HepG2 (cell line): ENCODE measurements at regions not wholly inside any gene's neighbourhood (a gene's known extent, or its start where the extent isn't known, plus 50 kb on each side); places are given as distances from the start of the nearest gene placed in this dataset.
A peak's percentile ranks its signal among the peaks of the same experiment; 100 is the strongest.

Experiments
- ATAC-seq: fragments of 200-7000 bp; cut with Tn5 transposase; 3 replicates; pipeline ENCODE4 v1.9.1; 2020; ENCODE audit warnings: mild to moderate bottlenecking, moderate library complexity
- BruUV-seq: library from RNA; stranded (reverse); fragments of 400-500 nt; replicated peaks from 2 replicates; lab custom pipeline; 2021; lab: Mats Ljungman, UMichigan
- CTCF ChIA-PET: fragments of 300-600 bp; formaldehyde crosslinking; extraction: SDS; loops from one replicate; lab custom pipeline; 2021; ENCODE audit warnings: low total read pairs, inconsistent platforms, low intra/inter-chr PET ratio; lab: Yijun Ruan, JAX
- POLR2A ChIA-PET: fragments of 350-600 bp; sonication (Branson Sonifier 250); formaldehyde crosslinking; loops from one replicate; lab custom pipeline; 2020; ENCODE audit warnings: antibody characterized with exemption, inconsistent platforms; lab: Yijun Ruan, JAX
- DNase-seq: peaks from one replicate; pipeline ENCODE4 v3.0.0-alpha.2; 2015; ENCODE audit warnings: low spot score
- FAIRE-seq: peaks from 3 replicates; lab custom pipeline; 2011; peaks lifted over from hg19 to GRCh38; lab: Jason Lieb, UNC
- H2AFZ ChIP-seq: one replicate; pipeline ENCODE4 v1.6.1; 2011; ENCODE audit warnings: low read length, inconsistent platforms
- H3K27ac ChIP-seq: fragments of 300-600 bp; 3 replicates; pipeline ENCODE4 v1.8.0; 2011; ENCODE audit warnings: mixed run types, mild to moderate bottlenecking, mixed read lengths, low read length, inconsistent platforms; ENCODE audit not compliant: insufficient read depth; ENCODE audit errors: extremely low read length
- H3K27me3 ChIP-seq, 2 experiments: fragments of 200-600 bp in 1 of 2; 2 replicates in 1 of 2; 3 replicates in 1 of 2; pipeline versions ENCODE4 v1.6.0 to v1.8.0; 2011; ENCODE audit warnings: low read length in 2 of 2, mild to moderate bottlenecking in 2 of 2, moderate library complexity in 2 of 2, inconsistent platforms in 1 of 2; ENCODE audit not compliant: insufficient read depth in 2 of 2, control insufficient read depth in 1 of 2
- H3K36me3 ChIP-seq, 2 experiments: fragments of 200-600 bp in 1 of 2; replicated peaks in 1 of 2; 2 replicates in 1 of 2; 3 replicates in 1 of 2; pipeline versions ENCODE4 v1.5.1 to v1.8.0; 2011; ENCODE audit warnings: low read length in 2 of 2, inconsistent platforms in 1 of 2; ENCODE audit not compliant: insufficient read depth in 2 of 2, control insufficient read depth in 1 of 2
- H3K4me1 ChIP-seq: 2 replicates; pipeline ENCODE4 v1.5.1; 2012; ENCODE audit warnings: low read length, inconsistent platforms; ENCODE audit not compliant: insufficient read depth
- H3K4me2 ChIP-seq: 2 replicates; pipeline ENCODE4 v1.6.0; 2011; ENCODE audit warnings: low read depth, low read length, inconsistent platforms
- H3K4me3 ChIP-seq, 3 experiments: fragments of 200-600 bp in 1 of 3; sonication (generic), shearing (Covaris generic) in 1 of 3; replicated peaks in 1 of 3; 2 replicates each; pipeline ENCODE4 v1.5.1; 2011 to 2016; ENCODE audit warnings: low read length in 3 of 3, inconsistent platforms in 2 of 3, low read depth in 2 of 3, mild to moderate bottlenecking in 2 of 3, control low read depth in 1 of 3, mixed read lengths in 1 of 3; ENCODE audit not compliant: insufficient read depth in 1 of 3
- H3K79me2 ChIP-seq: one replicate; pipeline ENCODE4 v1.6.1; 2011; ENCODE audit warnings: low read length, inconsistent platforms; ENCODE audit not compliant: insufficient read depth
- H3K9ac ChIP-seq: 2 replicates; pipeline ENCODE4 v1.6.0; 2011; ENCODE audit warnings: mild to moderate bottlenecking, low read depth, low read length, inconsistent platforms; ENCODE audit not compliant: insufficient read depth
- H3K9me3 ChIP-seq: 2 replicates; pipeline ENCODE4 v1.5.1; 2012; ENCODE audit warnings: mild to moderate bottlenecking, low read length
- H4K20me1 ChIP-seq: 2 replicates; pipeline ENCODE4 v1.6.0; 2011; ENCODE audit warnings: inconsistent platforms, mild to moderate bottlenecking, low read length, moderate library complexity; ENCODE audit not compliant: insufficient read depth
- EEA1 ChIP-seq: sonication (generic); formaldehyde crosslinking; IDR thresholded peaks from 2 replicates; pipeline ENCODE4 v1.5.1; 2020; ENCODE audit warnings: mild to moderate bottlenecking, missing genetic modification reagents, borderline replicate concordance
- FOXA1 ChIP-seq, 2 experiments: fragments of 450-650 bp in 1 of 2; sonication (generic) in 1 of 2; formaldehyde crosslinking in 1 of 2; IDR thresholded peaks; 2 replicates each; pipeline versions ENCODE4 v1.4.0 to v1.6.1; 2016 to 2020; ENCODE audit warnings: missing genetic modification reagents in 1 of 2
- MAFK ChIP-seq, 2 experiments: IDR thresholded peaks in 1 of 2; conservative IDR thresholded peaks in 1 of 2; 2 replicates each; pipeline ENCODE4 v1.6.1; 2011; ENCODE audit warnings: improper control_type of control experiment in 2 of 2, low read length in 2 of 2
- PCBP2 ChIP-seq: fragments of 200-400 bp; formaldehyde crosslinking; optimal IDR thresholded peaks from 2 replicates; pipeline ENCODE3; 2018; ENCODE audit warnings: low read length, low read depth; ENCODE audit not compliant: poor library complexity, severe bottlenecking
- POLR2AphosphoS2 ChIP-seq: IDR thresholded peaks from 2 replicates; pipeline ENCODE4 v1.6.1; 2011; ENCODE audit warnings: low read depth, low read length, improper control_type of control experiment
- REPIN1 ChIP-seq: sonication (generic); formaldehyde crosslinking; IDR thresholded peaks from 2 replicates; pipeline ENCODE4 v1.8.0; 2022; ENCODE audit warnings: missing genetic modification reagents, low read depth, mild to moderate bottlenecking, borderline replicate concordance
- SATB2 ChIP-seq: sonication (generic); formaldehyde crosslinking; IDR thresholded peaks from 2 replicates; pipeline ENCODE4 v1.5.0; 2020; ENCODE audit warnings: missing genetic modification reagents
- SMC3 ChIP-seq: IDR thresholded peaks from 2 replicates; pipeline ENCODE4 v1.6.1; 2011; ENCODE audit warnings: low read length, improper control_type of control experiment
- WIZ ChIP-seq: sonication (generic); formaldehyde crosslinking; IDR thresholded peaks from 2 replicates; pipeline ENCODE4 v1.5.1; 2020; ENCODE audit warnings: mild to moderate bottlenecking, missing genetic modification reagents
- YEATS2 ChIP-seq: sonication (generic); formaldehyde crosslinking; IDR thresholded peaks from 2 replicates; pipeline ENCODE4 v1.4.0; 2020; ENCODE audit warnings: missing genetic modification reagents, borderline replicate concordance
- ZBTB42 ChIP-seq: sonication (generic); formaldehyde crosslinking; IDR thresholded peaks from 2 replicates; pipeline ENCODE4 v1.5.0; 2020; ENCODE audit warnings: mild to moderate bottlenecking, missing genetic modification reagents
- ZNF441 ChIP-seq: sonication (generic); formaldehyde crosslinking; IDR thresholded peaks from 2 replicates; pipeline ENCODE4 v1.7.0; 2021; ENCODE audit warnings: missing genetic modification reagents, borderline replicate concordance
- ZNF883 ChIP-seq: sonication (generic); formaldehyde crosslinking; IDR thresholded peaks from 2 replicates; pipeline ENCODE4 v1.5.1; 2020; ENCODE audit warnings: mild to moderate bottlenecking, missing genetic modification reagents; ENCODE audit errors: not compliant biosample characterization
- WGBS: methylation state at CpG from one replicate; pipeline ENCODE4 v1.1.6; 2017; ENCODE audit warnings: low lambda C conversion rate; 5-methylcytosine and 5-hydroxymethylcytosine counted together
- in situ Hi-C: cut with HindIII; loops from 2 replicates; pipeline ENCODE4 v1.10.0; 2017; ENCODE audit warnings: low pct_unique_long_range_greater_than_20kb; ENCODE audit not compliant: extremely low pct_ligation_motif_present
- intact Hi-C: fragments of 100-400 bp; cut with micrococcal nuclease; formaldehyde crosslinking; loops from one replicate; pipeline ENCODE4 v1.10.0; 2022; ENCODE audit not compliant: unreplicated experiment
- TF ChIP-seq, protein P1 (sequence below): sonication (generic); formaldehyde crosslinking; IDR thresholded peaks from 2 replicates; pipeline ENCODE4 v1.8.0; 2023; ENCODE audit warnings: mild to moderate bottlenecking, missing genetic modification reagents
- TF ChIP-seq, protein P2 (sequence below): sonication (generic); formaldehyde crosslinking; IDR thresholded peaks from 2 replicates; pipeline ENCODE4 v1.5.0; 2020; ENCODE audit warnings: mild to moderate bottlenecking, missing genetic modification reagents
- TF ChIP-seq, protein P3 (sequence below): sonication (generic); formaldehyde crosslinking; IDR thresholded peaks from 2 replicates; pipeline ENCODE4 v1.4.0; 2020; ENCODE audit warnings: missing genetic modification reagents
- TF ChIP-seq, protein P4 (sequence below): sonication (generic); formaldehyde crosslinking; IDR thresholded peaks from 2 replicates; pipeline ENCODE4 v1.4.0; 2020; ENCODE audit warnings: mild to moderate bottlenecking, missing genetic modification reagents

DNA sequence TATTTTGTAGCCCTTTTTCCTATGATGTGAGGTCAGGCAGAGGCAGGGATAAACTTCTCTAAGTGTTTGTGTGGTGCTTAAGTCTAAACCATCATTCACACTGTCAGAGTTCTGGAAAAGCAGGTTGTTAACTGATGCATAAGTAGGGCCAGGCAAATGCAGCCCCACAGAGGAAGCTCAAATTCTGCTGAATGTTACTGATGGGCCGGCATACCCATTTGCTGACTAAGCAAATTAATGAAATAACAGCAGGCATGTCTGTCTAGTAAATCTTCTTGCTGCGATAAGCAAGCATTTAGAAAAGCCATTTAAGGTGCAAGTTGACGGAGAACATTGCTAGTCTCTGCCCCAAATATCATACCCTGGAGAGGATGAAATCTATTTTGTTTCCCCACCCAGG, 523.2 kb upstream of the CCDC196 start (continued):
- TF ChIP-seq, protein P1, sequence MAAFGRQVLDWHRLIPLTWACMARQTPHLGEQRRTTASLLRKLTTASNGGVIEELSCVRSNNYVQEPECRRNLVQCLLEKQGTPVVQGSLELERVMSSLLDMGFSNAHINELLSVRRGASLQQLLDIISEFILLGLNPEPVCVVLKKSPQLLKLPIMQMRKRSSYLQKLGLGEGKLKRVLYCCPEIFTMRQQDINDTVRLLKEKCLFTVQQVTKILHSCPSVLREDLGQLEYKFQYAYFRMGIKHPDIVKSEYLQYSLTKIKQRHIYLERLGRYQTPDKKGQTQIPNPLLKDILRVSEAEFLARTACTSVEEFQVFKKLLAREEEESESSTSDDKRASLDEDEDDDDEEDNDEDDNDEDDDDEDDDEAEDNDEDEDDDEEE (CRISPR knock-in tag) = no peak
- TF ChIP-seq MAFK (conservative IDR thresholded peaks at IDR 0.05 in 1 of 2, IDR thresholded peaks at IDR 0.05 in 1 of 2; ENCODE audit: low read length in 2 of 2) = peak; percentile 97 to 99
- no peak for TF ChIP-seq ZNF883 (CRISPR knock-in tag)
- no peak for TF ChIP-seq FOXA1 (IDR thresholded peaks at IDR 0.05)
- TF ChIP-seq FOXA1 (CRISPR knock-in tag; IDR thresholded peaks at IDR 0.05) = no peak
- no peak for TF ChIP-seq SATB2 (CRISPR knock-in tag)
- TF ChIP-seq, protein P2, sequence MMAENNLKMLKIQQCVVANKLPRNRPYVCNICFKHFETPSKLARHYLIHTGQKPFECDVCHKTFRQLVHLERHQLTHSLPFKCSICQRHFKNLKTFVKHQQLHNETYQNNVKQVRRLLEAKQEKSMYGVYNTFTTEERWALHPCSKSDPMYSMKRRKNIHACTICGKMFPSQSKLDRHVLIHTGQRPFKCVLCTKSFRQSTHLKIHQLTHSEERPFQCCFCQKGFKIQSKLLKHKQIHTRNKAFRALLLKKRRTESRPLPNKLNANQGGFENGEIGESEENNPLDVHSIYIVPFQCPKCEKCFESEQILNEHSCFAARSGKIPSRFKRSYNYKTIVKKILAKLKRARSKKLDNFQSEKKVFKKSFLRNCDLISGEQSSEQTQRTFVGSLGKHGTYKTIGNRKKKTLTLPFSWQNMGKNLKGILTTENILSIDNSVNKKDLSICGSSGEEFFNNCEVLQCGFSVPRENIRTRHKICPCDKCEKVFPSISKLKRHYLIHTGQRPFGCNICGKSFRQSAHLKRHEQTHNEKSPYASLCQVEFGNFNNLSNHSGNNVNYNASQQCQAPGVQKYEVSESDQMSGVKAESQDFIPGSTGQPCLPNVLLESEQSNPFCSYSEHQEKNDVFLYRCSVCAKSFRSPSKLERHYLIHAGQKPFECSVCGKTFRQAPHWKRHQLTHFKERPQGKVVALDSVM (CRISPR knock-in tag) = no peak

DNA sequence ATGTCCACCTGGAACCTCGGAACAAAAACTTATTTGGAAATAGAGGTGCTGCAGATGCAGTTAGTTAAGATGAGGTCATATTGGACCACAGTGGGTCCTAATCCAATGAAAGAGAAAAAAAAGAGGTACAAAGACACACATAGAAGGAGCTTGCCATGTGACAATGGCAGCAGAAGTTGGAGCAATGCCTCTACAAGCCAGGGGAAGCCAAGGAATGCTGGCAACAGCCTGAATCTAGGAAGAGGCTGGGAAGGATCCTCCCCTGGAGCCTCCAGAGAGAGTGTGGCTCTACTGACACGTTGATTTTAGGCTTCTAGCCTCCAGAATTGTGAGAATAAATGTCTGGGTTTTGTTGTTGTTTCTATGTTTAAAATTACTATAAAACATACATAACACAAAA, 521.8 kb upstream of the CCDC196 start:
- in situ Hi-C loops = no loop called here
- H4K20me1 ChIP-seq = no peaks in the 10 kb centered on the region
- FAIRE-seq = no peak
- 5% methylated on average over 2 of the region's 2 CpGs for WGBS
- no peak overlapping the region for H3K4me3 ChIP-seq
- H3K9me3 ChIP-seq = no peaks in the 10 kb centered on the region
- ATAC-seq = no peak
- intact Hi-C loops = no loop called here
- no peaks in the 10 kb centered on the region for H3K36me3 ChIP-seq
- no peaks in the 10 kb centered on the region; a peak in 1 of 5 replicates for H3K27me3 ChIP-seq
- BruUV-seq = no TSS peak
- H3K27ac ChIP-seq = no peak overlapping the region
- POLR2A ChIA-PET = no interaction called here
- H3K4me1 ChIP-seq = no peaks in the 10 kb centered on the region
- no peak overlapping the region for H3K4me2 ChIP-seq
- CTCF ChIA-PET = no interaction called here
- no peaks in the 10 kb centered on the region for H3K79me2 ChIP-seq
- no peak overlapping the region for H3K9ac ChIP-seq
- no peak overlapping the region for H2AFZ ChIP-seq
- DNase-seq = no peak
- no peak for TF ChIP-seq SMC3
- TF ChIP-seq, protein P3, sequence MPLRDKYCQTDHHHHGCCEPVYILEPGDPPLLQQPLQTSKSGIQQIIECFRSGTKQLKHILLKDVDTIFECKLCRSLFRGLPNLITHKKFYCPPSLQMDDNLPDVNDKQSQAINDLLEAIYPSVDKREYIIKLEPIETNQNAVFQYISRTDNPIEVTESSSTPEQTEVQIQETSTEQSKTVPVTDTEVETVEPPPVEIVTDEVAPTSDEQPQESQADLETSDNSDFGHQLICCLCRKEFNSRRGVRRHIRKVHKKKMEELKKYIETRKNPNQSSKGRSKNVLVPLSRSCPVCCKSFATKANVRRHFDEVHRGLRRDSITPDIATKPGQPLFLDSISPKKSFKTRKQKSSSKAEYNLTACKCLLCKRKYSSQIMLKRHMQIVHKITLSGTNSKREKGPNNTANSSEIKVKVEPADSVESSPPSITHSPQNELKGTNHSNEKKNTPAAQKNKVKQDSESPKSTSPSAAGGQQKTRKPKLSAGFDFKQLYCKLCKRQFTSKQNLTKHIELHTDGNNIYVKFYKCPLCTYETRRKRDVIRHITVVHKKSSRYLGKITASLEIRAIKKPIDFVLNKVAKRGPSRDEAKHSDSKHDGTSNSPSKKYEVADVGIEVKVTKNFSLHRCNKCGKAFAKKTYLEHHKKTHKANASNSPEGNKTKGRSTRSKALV (CRISPR knock-in tag) = no peak
- no peak for TF ChIP-seq ZNF441 (CRISPR knock-in tag)
- no peak for TF ChIP-seq WIZ (CRISPR knock-in tag)
- no peak for TF ChIP-seq YEATS2 (CRISPR knock-in tag)
- TF ChIP-seq, protein P4, sequence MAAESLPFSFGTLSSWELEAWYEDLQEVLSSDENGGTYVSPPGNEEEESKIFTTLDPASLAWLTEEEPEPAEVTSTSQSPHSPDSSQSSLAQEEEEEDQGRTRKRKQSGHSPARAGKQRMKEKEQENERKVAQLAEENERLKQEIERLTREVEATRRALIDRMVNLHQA (CRISPR knock-in tag) = no peak
- TF ChIP-seq REPIN1 (CRISPR knock-in tag) = no peak
- TF ChIP-seq PCBP2 = no peak
- TF ChIP-seq ZBTB42 = no peak
- no peak for TF ChIP-seq POLR2AphosphoS2
- TF ChIP-seq EEA1 (CRISPR knock-in tag) = no peak
